Endothelial cell of umbilical vein (primary cell): ENCODE measurements at regions not wholly inside any gene's neighbourhood (a gene's known extent, or its start where the extent isn't known, plus 50 kb on each side); places are given as distances from the start of the nearest gene placed in this dataset.

Experiments used
- CTCF ChIP-seq, 2 donors: IDR thresholded peaks; 1 replicate in 1 of 2; 2 replicates in 1 of 2; pipeline ENCODE4 v1.5.1; 2011; ENCODE audit warnings: low read length in 2 of 2, mild to moderate bottlenecking in 2 of 2, moderate library complexity in 2 of 2, control low read depth in 1 of 2, inconsistent platforms in 1 of 2, low read depth in 1 of 2; ENCODE audit not compliant: insufficient read depth in 1 of 2; ENCODE audit errors: extremely low read depth in 1 of 2
- EZH2 ChIP-seq: IDR thresholded peaks from 2 replicates; pipeline ENCODE4 v1.6.1; 2012; ENCODE audit warnings: borderline replicate concordance, low read depth, mild to moderate bottlenecking, moderate library complexity, low read length, inconsistent platforms; ENCODE audit not compliant: severe bottlenecking
- FOS ChIP-seq: IDR thresholded peaks from 2 replicates; pipeline ENCODE4 v1.6.1; 2011; ENCODE audit warnings: mild to moderate bottlenecking, low read length, moderate library complexity, borderline replicate concordance; ENCODE audit not compliant: insufficient read depth
- GATA2 ChIP-seq: IDR thresholded peaks from 2 replicates; pipeline ENCODE4 v1.7.0; 2011; ENCODE audit warnings: low read depth, mild to moderate bottlenecking, moderate library complexity, mixed read lengths, low read length; ENCODE audit not compliant: insufficient read length, insufficient read depth
- JUN ChIP-seq: IDR thresholded peaks from 2 replicates; pipeline ENCODE4 v1.6.1; 2011; ENCODE audit warnings: borderline replicate concordance, low read depth; ENCODE audit not compliant: insufficient read length, insufficient read depth
- MAX ChIP-seq: IDR thresholded peaks from 2 replicates; pipeline ENCODE4 v1.6.1; 2011; ENCODE audit not compliant: insufficient read depth, insufficient read length
- MYC ChIP-seq: IDR thresholded peaks from one replicate; pipeline ENCODE4 v1.6.1; 2011; ENCODE audit warnings: mild to moderate bottlenecking, low read depth, low read length
- POLR2A ChIP-seq: IDR thresholded peaks from 2 replicates; pipeline ENCODE4 v1.6.1; 2012; ENCODE audit warnings: low read depth, mild to moderate bottlenecking, control low read depth, low read length
- POLR2AphosphoS5 ChIP-seq: IDR thresholded peaks from 2 replicates; pipeline ENCODE4 v1.6.1; 2012; ENCODE audit warnings: low read depth, mild to moderate bottlenecking, control low read depth, low read length, moderate library complexity; ENCODE audit not compliant: insufficient read depth

- TF ChIP-seq CTCF (IDR thresholded peaks at IDR 0.05; ENCODE audit: extremely low read depth in 1 of 2, insufficient read depth in 1 of 2, low read depth in 1 of 2, low read length in 2 of 2): no peak
- no peak for TF ChIP-seq MYC
- no peak for TF ChIP-seq POLR2A
- TF ChIP-seq POLR2AphosphoS5: no peak
- no peak for TF ChIP-seq EZH2
- TF ChIP-seq JUN: no peak
- no peak for TF ChIP-seq FOS
- no peak for TF ChIP-seq MAX
- no peak for TF ChIP-seq GATA2
Measured at GRCh38 chr10:107420196-107420595, 255.7 kb upstream of the SORCS1 start.
